HG03139 (cell line): ENCODE measurements at regions not wholly inside any gene's neighbourhood (a gene's known extent, or its start where the extent isn't known, plus 50 kb on each side); places are given as distances from the start of the nearest gene placed in this dataset.
A peak's percentile ranks its signal among the peaks of the same experiment; 100 is the strongest.
"Not testable (repeated sequence)": the region's sequence is repeated elsewhere in the genome, so short reads cannot be mapped to it uniquely, and the experiment has no call there.

Experiments used
- ATAC-seq: cut with Tn5 transposase; IDR thresholded peaks from one replicate; pipeline ENCODE4 v1.9.1; 2021; ENCODE audit not compliant: unreplicated experiment

DNA sequence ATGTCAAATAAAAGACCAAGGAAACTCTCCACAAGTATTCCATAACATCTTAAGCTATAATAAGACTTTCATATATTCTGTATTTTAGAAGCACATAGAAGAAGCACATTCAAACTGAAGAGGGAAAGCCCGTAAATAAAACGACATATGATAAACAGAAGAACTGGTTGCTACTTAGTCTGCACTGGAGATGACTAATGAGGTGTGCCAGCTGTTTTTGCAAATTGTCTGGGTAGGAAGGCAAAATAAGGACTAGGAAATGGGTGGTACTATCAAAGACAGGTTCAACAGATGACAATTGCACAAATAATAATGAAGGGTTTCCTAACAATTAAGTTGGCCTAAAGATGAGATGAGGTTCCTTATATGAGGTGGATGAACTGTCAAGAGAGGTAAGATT, 593.2 kb upstream of the CCDC179 start:
- no peak for ATAC-seq

- ATAC-seq = no peak
Observed at GRCh38 chr11:23455321-23455891, 595.1 kb upstream of the CCDC179 start.

DNA sequence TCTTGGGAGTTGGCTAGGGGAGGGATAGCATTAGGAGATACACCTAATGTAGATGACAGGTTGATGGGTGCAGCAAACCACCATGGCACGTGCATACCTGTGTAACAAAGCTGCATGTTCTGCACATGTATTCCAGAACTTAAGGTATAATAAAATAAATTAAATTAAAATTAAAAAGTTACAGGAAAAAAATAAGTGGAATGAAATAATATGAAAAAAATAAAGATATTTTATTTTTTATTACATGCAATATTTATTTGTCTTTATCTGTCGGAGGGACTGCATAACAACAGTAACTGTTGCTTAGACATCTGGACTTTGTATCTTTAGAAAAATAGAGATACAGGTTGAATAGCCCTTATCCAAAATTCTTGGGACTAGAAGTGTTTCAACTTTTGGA, 597.4 kb upstream of the CCDC179 start:
- ATAC-seq = no peak

- no peak for ATAC-seq
Observed at GRCh38 chr11:23471878-23472277, 611.6 kb upstream of the CCDC179 start.

DNA sequence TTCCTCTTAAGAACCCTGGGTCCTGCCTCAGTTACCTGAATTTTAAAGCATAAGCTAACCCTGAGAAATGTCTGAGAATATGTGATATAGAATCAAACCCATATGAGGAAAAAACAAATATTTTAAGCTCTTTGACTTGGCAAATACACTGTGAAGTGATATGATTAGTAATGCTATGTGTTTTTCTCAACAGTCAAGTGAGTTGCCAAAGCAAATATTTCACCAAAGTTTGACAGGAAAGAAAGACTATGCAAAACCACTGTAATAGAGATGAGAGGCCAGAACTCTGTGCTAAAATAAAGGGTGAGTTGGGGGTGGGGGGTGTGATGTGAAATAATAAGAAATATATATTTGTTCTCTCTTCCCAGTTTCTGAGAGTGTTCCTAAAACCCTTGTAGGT, 613.5 kb upstream of the CCDC179 start:
- ATAC-seq = no peak

DNA sequence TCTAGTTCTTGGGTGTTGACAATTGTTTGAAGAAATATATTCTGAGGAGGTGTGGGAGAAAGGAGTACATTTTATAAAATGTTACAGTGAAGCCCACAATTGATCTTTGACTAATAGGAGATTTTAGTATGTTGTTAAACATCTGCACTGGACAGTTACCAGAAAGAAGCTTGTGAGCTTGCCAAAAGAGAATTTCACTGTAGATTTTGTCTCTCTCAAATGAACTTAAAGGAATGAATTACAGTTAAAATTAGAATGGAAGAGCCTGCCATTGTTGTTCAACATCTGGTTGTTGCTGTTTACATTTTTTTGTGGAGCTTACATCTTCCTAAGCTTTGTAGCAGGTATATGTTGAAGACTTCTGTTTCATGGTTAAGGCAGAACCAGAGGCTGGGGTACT, 620.5 kb upstream of the CCDC179 start:
- no peak for ATAC-seq

DNA sequence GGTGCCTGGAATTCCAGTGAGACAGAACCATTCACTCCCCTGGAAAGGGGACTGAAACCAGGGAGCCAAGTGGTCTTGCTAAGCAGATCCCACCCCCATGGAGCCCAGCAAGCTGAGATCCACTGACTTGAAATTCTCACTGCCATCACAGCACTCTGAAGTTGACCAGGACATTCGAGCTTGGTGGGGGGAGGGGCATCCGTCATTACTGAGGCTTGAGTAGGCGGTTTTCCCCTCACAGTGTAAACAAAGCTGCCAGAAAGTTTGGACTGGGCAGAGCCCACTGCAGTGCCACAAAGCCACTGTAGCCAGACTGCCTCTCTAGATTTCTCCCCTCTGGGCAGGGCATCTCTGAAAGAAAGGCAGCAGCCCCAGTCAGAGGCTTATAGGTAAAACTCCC, 623.9 kb upstream of the CCDC179 start:
- ATAC-seq = not testable (repeated sequence)

DNA sequence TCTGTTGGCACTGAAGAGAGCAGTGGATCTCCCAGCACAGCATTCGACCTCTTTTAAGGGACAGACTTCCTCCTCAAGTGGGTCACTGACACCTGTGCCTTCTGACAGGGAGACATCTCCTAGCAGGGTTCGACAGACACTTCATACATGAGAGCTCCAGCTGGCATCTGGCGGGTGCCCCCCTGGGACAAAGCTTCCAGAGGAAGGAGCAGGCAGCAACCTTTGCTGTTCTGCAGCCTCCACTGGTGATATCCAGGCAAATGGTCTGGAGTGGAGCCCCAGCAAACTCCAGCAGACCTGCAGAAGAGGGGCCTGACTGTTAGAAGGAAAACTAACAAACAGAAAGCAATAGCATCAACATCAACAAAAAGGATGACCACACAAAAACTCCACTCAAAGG, 624.3 kb upstream of the CCDC179 start:
- not testable (repeated sequence) for ATAC-seq

GRCh38 chr11:23490557-23491235, 630.4 kb upstream of the CCDC179 start:
- ATAC-seq = no peak

GRCh38 chr11:23494981-23495380, 634.7 kb upstream of the CCDC179 start:
- ATAC-seq = no peak

- no peak for ATAC-seq
Observed at GRCh38 chr11:23496340-23496739, 636.1 kb upstream of the CCDC179 start.

DNA sequence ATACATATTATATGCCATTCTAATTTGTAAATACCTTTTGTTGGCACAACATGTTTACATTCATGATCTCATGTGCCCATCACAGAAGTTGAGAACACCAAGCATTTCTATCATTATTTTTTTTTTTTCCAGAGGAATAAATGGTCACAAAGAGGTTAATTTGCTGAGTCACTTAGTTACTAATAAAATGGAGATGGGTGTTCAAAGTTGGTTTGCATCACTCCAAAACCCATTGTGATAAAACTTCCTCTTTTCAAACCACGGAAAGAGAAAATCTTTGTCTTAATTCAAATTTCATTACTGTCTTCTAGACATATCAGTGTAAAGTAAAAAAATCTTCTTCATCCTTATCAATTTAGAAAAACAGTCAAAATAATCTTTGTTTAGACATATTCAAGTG, 636.8 kb upstream of the CCDC179 start:
- ATAC-seq = no peak

- no peak for ATAC-seq
Observed at GRCh38 chr11:23502389-23502788, 642.1 kb upstream of the CCDC179 start.

DNA sequence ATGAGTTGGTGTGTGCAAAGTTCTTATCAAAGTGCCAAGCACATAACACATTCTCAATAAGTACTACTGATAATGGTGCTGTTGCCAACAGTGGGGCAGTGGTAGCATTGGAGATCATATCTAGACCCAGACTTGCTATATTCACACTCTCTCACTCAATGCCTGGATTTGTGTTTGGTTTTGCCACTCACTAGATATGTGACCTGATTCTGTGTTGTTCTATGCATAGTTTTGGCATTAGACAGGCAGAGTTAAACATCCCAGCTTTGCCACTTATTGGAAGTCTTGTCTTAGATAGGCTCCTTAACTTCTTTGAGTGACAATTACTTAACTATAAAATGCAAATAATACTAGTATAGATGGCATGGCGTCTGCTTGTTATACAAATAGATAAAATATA, 642.6 kb upstream of the CCDC179 start:
- ATAC-seq = no peak

DNA sequence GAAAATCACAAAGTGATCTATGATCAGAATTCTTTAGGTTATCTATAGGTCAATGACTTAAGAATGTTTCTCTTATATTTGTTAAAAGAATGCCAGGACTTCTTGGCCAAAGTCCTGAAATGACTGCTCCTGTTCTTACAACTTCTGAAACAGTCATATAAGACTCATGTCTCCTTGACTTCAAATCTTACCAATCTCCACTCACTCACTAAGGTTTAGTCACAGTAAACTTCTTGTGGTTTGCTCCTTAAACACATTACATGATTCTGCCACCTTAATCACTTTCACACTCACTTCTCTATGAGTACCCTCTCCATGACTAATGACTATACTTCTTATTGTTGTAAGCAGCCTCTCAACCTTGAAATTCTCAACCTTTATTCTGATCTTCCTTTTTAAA, 648.7 kb upstream of the CCDC179 start:
- no peak for ATAC-seq

GRCh38 chr11:23509821-23510220, 649.5 kb upstream of the CCDC179 start:
- ATAC-seq = no peak

GRCh38 chr11:23519194-23519593, 658.9 kb upstream of the CCDC179 start:
- ATAC-seq = no peak

DNA sequence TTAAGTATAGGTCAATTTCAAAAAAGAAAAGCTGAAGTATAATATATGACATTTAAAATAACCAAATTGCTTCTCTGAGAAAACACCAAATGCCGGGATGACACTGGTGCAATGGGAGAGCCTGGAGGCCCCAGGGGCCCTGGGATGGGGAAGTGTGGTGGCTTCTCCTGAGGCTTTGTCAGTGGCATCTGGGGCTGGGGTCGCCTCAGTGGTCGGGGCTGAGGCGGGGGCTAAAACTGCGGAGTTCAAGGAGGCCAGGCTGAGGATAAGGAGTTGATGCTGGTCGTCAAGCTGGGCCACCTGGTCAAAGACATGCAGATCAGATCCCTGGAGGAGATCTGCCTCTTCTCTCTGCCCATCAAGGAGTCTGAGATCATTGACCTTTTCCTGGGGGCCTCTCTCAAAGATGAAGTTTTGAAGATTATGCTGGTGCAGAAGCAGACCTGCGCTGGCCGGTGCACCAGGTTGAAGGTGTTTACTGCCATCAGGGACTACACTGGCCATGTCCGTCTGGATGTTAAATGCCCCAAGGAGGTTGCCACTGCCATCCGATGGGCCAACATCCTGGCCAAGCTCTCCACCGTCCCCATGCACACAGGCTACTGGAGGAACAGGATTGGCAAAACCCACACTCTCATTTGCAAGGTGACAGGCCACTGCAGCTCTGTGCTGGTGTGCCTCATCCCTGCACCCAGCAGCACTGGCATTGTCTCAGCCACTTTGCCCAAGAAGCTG, 660.1 kb upstream of the CCDC179 start:
- no peak for ATAC-seq

DNA sequence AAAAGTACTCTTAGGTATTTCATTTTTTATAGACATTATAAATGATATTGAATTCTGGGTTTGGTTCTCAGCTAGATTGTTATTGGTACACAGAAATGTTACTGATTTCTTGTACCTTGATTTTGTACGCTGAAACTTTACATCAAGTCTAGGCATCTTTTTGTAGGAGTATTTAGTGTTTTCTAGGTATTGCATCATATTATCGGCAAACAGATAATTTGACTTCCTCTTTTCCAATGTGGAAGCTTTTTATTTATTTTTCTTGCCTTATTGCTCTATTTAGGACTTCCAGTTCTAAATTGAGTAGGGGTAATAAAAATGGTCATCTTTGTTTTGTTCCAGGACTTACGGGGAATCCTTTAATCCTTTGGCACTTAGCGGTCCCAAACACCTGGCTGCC, 676.6 kb upstream of the CCDC179 start:
- no peak for ATAC-seq

DNA sequence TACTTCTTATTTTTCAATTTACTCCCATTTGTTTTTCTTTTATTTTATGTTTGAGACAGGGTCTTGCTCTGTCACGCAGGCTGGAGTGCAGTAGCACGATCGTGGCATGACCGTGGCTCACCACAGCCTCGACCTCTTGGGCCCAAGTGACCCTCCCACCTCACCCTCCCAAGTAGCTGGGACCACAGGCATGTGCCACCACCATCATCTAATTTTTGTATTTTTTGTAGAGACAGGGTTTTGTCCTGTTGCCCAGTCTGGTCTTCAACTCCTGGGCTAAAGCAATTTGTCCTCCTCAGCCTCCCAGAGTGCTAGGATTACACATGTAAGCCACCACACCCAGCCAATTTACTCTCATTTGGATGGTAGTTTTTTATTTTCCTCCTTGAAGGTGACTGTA, 679.3 kb upstream of the CCDC179 start:
- ATAC-seq = no peak

- ATAC-seq = peak; percentile 80
Observed at GRCh38 chr11:23540101-23540561, 679.9 kb upstream of the CCDC179 start.

DNA sequence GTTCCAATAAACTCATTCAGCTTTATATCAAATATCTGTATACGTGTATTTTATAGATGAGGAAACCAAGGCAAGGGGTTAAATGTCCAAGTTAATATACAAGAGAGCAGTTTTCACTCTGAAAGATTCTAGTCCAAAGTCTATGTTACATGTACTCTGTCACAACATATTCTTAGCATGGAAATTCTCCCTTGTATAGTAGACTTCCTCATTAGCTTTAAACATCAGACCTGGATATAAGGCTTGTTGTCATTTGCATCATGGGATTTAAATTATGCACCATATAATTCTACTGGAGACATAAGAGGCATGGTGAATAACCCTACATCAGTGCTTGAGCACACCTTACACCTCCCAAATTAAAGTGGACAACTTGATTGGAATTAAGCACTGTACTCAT, 681.9 kb upstream of the CCDC179 start:
- no peak for ATAC-seq
